ENCODE measurements at regions not wholly inside any gene's neighbourhood (a gene's known extent, or its start where the extent isn't known, plus 50 kb on each side); places are given as distances from the start of the nearest gene placed in this dataset.
"Not testable (repeated sequence)": the region's sequence is repeated elsewhere in the genome, so short reads cannot be mapped to it uniquely, and the experiment has no call there.

GRCh38 chr21:27526451-27526850 is 559.6 kb upstream of the ADAMTS5 start:
- ChIA-PET POLR2A (no interaction called here), CTCF (no interaction called here)
- DNase-seq (ENCODE audit: extremely low spot score), result no peak
- no peak for TF ChIP-seq CTCF (IDR thresholded peaks at IDR 0.05; ENCODE audit: control extremely low read depth, extremely low read depth, low read depth, missing control alignments)

- DNase-seq (ENCODE audit: extremely low spot score), result no peak
- TF ChIP-seq CTCF (IDR thresholded peaks at IDR 0.05; ENCODE audit: control extremely low read depth, extremely low read depth, low read depth, missing control alignments), result no peak
- POLR2A ChIA-PET, result no interaction called here
- CTCF ChIA-PET, result no interaction called here
These were observed 558.9 kb upstream of the ADAMTS5 start for GRCh38 chr21:27525780-27526179.

- DNase-seq (ENCODE audit: extremely low spot score), result no peak
- CTCF ChIA-PET, result interaction anchor here (1.9 kb wide), 1 partner anchor 13 kb away, joined by 5 read pairs; no protein-coding TSS in a partner anchor
- POLR2A ChIA-PET, result no interaction called here
- TF ChIP-seq CTCF (IDR thresholded peaks at IDR 0.05; ENCODE audit: control extremely low read depth, extremely low read depth, low read depth, missing control alignments), result no peak
These were observed 552.5 kb upstream of the ADAMTS5 start for GRCh38 chr21:27519361-27519760.

GRCh38 chr21:27517177-27517576 is 550.3 kb upstream of the ADAMTS5 start:
- CTCF ChIA-PET; DNase-seq (ENCODE audit: extremely low spot score); POLR2A ChIA-PET: not testable (repeated sequence)

- DNase-seq (ENCODE audit: extremely low spot score), result no peak
- ChIA-PET POLR2A (no interaction called here), CTCF (no interaction called here)
- no peak for TF ChIP-seq CTCF (IDR thresholded peaks at IDR 0.05; ENCODE audit: control extremely low read depth, extremely low read depth, low read depth, missing control alignments)
These were observed 548.8 kb upstream of the ADAMTS5 start for GRCh38 chr21:27515676-27516075.

- TF ChIP-seq CTCF (IDR thresholded peaks at IDR 0.05; ENCODE audit: control extremely low read depth, extremely low read depth, low read depth, missing control alignments), result no peak
- ChIA-PET CTCF (no interaction called here), POLR2A (no interaction called here)
- DNase-seq (ENCODE audit: extremely low spot score), result no peak
These were observed 546.9 kb upstream of the ADAMTS5 start for GRCh38 chr21:27513825-27514224.

- ChIA-PET CTCF (no interaction called here), POLR2A (no interaction called here)
- TF ChIP-seq CTCF (IDR thresholded peaks at IDR 0.05; ENCODE audit: control extremely low read depth, extremely low read depth, low read depth, missing control alignments), result no peak
- no peak for DNase-seq (ENCODE audit: extremely low spot score)
These were observed 546.1 kb upstream of the ADAMTS5 start for GRCh38 chr21:27513016-27513415.
